ENCODE measurements at regions not wholly inside any gene's neighbourhood (a gene's known extent, or its start where the extent isn't known, plus 50 kb on each side); places are given as distances from the start of the nearest gene placed in this dataset.

- no peak for TF ChIP-seq CTCF (IDR thresholded peaks at IDR 0.05)
- TF ChIP-seq POLR2AphosphoS5 (IDR thresholded peaks at IDR 0.05): no peak
These were observed 115.7 kb upstream of the FHL2 start for GRCh38 chr2:105514576-105514975.
